ENCODE measurements at regions not wholly inside any gene's neighbourhood (a gene's known extent, or its start where the extent isn't known, plus 50 kb on each side); places are given as distances from the start of the nearest gene placed in this dataset.

DNA sequence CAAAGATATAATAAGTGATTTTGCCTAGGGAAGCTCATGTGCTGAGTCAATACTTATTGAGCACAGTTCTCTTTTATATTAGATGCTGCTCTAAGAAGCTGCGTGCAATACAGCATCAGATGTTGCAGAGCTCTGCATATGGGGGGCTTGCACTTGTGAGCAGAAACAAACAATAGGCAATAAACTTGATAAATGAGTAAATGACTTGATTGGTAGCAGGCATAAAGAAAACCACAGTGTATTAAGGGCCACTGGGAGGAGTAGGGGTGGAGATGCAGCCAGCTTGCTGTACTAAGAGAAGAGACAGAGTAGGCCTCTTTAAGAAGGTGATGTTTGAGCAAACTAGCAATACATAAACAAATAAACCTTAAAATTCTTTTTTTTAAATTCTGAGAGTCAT, 598.5 kb upstream of the ADAMTS5 start:
- Histone ChIP-seq H3K4me2 (ENCODE audit: low read length) (no peak overlapping the region), H3K9me3 (ENCODE audit: insufficient read depth, low read depth, low read length) (no peaks in the 10 kb centered on the region), H3K36me3 (ENCODE audit: insufficient read depth, low read length) (no peaks in the 10 kb centered on the region), H3K27ac (ENCODE audit: low read depth, low read length) (no peak overlapping the region), H3K79me2 (ENCODE audit: insufficient read depth, low read length) (no peaks in the 10 kb centered on the region), H3K4me1 (ENCODE audit: insufficient read depth, low read length) (peaks cover 11% of the 10 kb centered on the region), H3K27me3 (ENCODE audit: insufficient read depth, low read length) (no peaks in the 10 kb centered on the region), H3K9ac (ENCODE audit: low read length) (no peak overlapping the region), H4K20me1 (ENCODE audit: insufficient read depth, low read length) (no peaks in the 10 kb centered on the region), H2AFZ (ENCODE audit: low read depth, low read length) (no peak overlapping the region), H3K4me3 (ENCODE audit: insufficient read depth, low read depth, low read length) (no peak overlapping the region)
- Mint-ChIP-seq H3K27me3 (ENCODE audit: low read depth, unreplicated experiment) (no peaks in the 10 kb centered on the region), H3K4me1 (ENCODE audit: low read depth, unreplicated experiment) (peaks cover 15% of the 10 kb centered on the region), H3K36me3 (ENCODE audit: low read depth, unreplicated experiment) (no peaks in the 10 kb centered on the region), H3K27ac (ENCODE audit: unreplicated experiment) (no peak overlapping the region), H3K9me3 (ENCODE audit: unreplicated experiment) (no peaks in the 10 kb centered on the region), H3K4me3 (ENCODE audit: unreplicated experiment) (no peak overlapping the region)
- FAIRE-seq (no peak), DNase-seq (ENCODE audit: low read depth) (no peak)
- TF ChIP-seq, protein P1, sequence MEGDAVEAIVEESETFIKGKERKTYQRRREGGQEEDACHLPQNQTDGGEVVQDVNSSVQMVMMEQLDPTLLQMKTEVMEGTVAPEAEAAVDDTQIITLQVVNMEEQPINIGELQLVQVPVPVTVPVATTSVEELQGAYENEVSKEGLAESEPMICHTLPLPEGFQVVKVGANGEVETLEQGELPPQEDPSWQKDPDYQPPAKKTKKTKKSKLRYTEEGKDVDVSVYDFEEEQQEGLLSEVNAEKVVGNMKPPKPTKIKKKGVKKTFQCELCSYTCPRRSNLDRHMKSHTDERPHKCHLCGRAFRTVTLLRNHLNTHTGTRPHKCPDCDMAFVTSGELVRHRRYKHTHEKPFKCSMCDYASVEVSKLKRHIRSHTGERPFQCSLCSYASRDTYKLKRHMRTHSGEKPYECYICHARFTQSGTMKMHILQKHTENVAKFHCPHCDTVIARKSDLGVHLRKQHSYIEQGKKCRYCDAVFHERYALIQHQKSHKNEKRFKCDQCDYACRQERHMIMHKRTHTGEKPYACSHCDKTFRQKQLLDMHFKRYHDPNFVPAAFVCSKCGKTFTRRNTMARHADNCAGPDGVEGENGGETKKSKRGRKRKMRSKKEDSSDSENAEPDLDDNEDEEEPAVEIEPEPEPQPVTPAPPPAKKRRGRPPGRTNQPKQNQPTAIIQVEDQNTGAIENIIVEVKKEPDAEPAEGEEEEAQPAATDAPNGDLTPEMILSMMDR (IDR thresholded peaks at IDR 0.05; ENCODE audit: insufficient read depth, low read depth, low read length) = no peak
- no peak for TF ChIP-seq EZH2 (IDR thresholded peaks at IDR 0.05; ENCODE audit: insufficient read depth, low read length)

- Histone ChIP-seq H3K36me3 (ENCODE audit: insufficient read depth, low read length) (no peaks in the 10 kb centered on the region), H3K27me3 (ENCODE audit: insufficient read depth, low read length) (no peaks in the 10 kb centered on the region), H3K9me3 (ENCODE audit: insufficient read depth, low read depth, low read length) (no peaks in the 10 kb centered on the region), H3K9ac (ENCODE audit: low read length) (peak overlapping the region; percentile 4), H3K4me2 (ENCODE audit: low read length) (no peak overlapping the region), H3K79me2 (ENCODE audit: insufficient read depth, low read length) (no peaks in the 10 kb centered on the region), H3K4me1 (ENCODE audit: insufficient read depth, low read length) (peaks cover 5% of the 10 kb centered on the region), H3K4me3 (ENCODE audit: insufficient read depth, low read depth, low read length) (no peak overlapping the region), H2AFZ (ENCODE audit: low read depth, low read length) (no peak overlapping the region), H4K20me1 (ENCODE audit: insufficient read depth, low read length) (no peaks in the 10 kb centered on the region), H3K27ac (ENCODE audit: low read depth, low read length) (no peak overlapping the region)
- no peak for TF ChIP-seq EZH2 (IDR thresholded peaks at IDR 0.05; ENCODE audit: insufficient read depth, low read length)
- TF ChIP-seq, protein P1 (IDR thresholded peaks at IDR 0.05; ENCODE audit: insufficient read depth, low read depth, low read length) = peak; percentile 64
- DNase-seq (ENCODE audit: low read depth) (peak; percentile 20), FAIRE-seq (no peak)
- Mint-ChIP-seq H3K27me3 (ENCODE audit: low read depth, unreplicated experiment) (no peaks in the 10 kb centered on the region), H3K27ac (ENCODE audit: unreplicated experiment) (peak overlapping the region; percentile 67), H3K9me3 (ENCODE audit: unreplicated experiment) (no peaks in the 10 kb centered on the region), H3K4me3 (ENCODE audit: unreplicated experiment) (no peak overlapping the region), H3K4me1 (ENCODE audit: low read depth, unreplicated experiment) (peaks cover 9% of the 10 kb centered on the region), H3K36me3 (ENCODE audit: low read depth, unreplicated experiment) (no peaks in the 10 kb centered on the region)
Measured at GRCh38 chr21:27564684-27565301, 597.9 kb upstream of the ADAMTS5 start.

DNA sequence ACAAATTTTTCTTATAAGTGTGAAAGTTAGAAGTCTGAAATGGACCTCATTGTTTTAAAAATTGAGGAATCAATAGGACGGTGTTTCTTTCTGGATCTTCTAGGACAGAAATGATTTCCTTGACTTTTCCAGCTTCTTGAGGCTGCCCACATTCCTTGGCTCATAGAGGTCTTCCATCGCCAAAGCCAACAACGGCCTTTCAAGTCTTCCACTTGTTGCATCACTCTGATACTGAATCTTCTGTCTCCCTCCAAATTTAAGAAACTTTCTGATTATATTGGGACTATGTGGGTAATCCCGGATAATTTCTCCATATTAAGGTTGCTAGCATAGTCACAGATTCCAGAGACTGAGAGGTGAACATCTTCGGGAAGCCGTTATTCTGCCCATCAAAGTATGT, 595.4 kb upstream of the ADAMTS5 start:
- H3K4me3 Mint-ChIP-seq (ENCODE audit: unreplicated experiment) = no peak overlapping the region
- FAIRE-seq (no peak), DNase-seq (ENCODE audit: low read depth) (no peak)
- H3K9me3 ChIP-seq (ENCODE audit: insufficient read depth, low read depth, low read length) = no peaks in the 10 kb centered on the region
- no peaks in the 10 kb centered on the region for H3K79me2 ChIP-seq (ENCODE audit: insufficient read depth, low read length)
- no peaks in the 10 kb centered on the region for H3K36me3 ChIP-seq (ENCODE audit: insufficient read depth, low read length)
- TF ChIP-seq, protein P1 (IDR thresholded peaks at IDR 0.05; ENCODE audit: insufficient read depth, low read depth, low read length) = no peak
- no peak for TF ChIP-seq EZH2 (IDR thresholded peaks at IDR 0.05; ENCODE audit: insufficient read depth, low read length)
- no peaks in the 10 kb centered on the region for H3K9me3 Mint-ChIP-seq (ENCODE audit: unreplicated experiment)
- no peak overlapping the region for H3K4me2 ChIP-seq (ENCODE audit: low read length)
- H3K27ac Mint-ChIP-seq (ENCODE audit: unreplicated experiment) = no peak overlapping the region
- no peaks in the 10 kb centered on the region for H4K20me1 ChIP-seq (ENCODE audit: insufficient read depth, low read length)
- H3K4me1 Mint-ChIP-seq (ENCODE audit: low read depth, unreplicated experiment) = peaks cover 1% of the 10 kb centered on the region
- no peak overlapping the region for H2AFZ ChIP-seq (ENCODE audit: low read depth, low read length)
- H3K27ac ChIP-seq (ENCODE audit: low read depth, low read length) = no peak overlapping the region
- H3K4me3 ChIP-seq (ENCODE audit: insufficient read depth, low read depth, low read length) = no peak overlapping the region
- H3K27me3 ChIP-seq (ENCODE audit: insufficient read depth, low read length) = no peaks in the 10 kb centered on the region
- H3K36me3 Mint-ChIP-seq (ENCODE audit: low read depth, unreplicated experiment) = no peaks in the 10 kb centered on the region
- H3K27me3 Mint-ChIP-seq (ENCODE audit: low read depth, unreplicated experiment) = no peaks in the 10 kb centered on the region
- H3K4me1 ChIP-seq (ENCODE audit: insufficient read depth, low read length) = no peaks in the 10 kb centered on the region
- no peak overlapping the region for H3K9ac ChIP-seq (ENCODE audit: low read length)
